ENCODE measurements at regions not wholly inside any gene's neighbourhood (a gene's known extent, or its start where the extent isn't known, plus 50 kb on each side); places are given as distances from the start of the nearest gene placed in this dataset.

DNA sequence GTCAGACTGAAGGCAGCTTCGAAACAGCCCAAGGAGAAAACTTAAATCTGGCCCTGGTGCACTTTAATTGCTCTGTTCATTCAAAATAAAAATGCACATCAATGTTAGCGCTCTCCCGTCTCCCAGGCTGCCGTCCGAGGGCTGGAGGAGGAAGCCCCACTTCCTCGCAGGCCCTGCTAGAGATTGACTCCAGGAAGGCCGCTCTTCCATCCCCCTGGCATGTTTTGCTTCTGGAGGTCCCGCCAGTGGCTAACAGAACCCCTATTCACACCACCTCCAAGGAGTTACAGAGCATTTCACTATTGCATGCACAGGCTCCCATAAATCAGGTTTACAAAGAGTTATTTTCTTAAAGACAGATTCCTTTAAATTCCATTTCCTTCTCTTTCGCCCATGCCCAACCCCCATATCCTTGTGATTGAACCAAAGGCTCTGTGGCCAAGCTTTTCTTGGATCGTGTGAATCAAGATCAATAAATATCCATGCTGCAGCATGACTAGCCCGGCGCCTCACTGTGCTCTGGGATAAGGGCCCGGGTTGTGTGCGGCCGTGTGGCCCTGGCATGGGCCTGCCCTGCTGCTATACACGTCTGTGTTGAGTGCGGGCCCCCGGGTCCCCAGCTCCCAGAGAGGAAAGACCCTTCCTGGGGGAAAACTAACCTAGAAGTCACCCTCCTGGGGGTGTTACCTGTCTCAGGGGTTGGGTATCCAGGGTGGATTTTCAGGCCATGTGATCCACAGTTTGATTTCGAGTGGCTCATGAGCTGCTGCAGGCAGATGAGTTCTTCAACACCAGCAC lies 118.7 kb upstream of the GDF10 start:
- Histone ChIP-seq H3K27ac (no peak overlapping the region), H3K4me1 (peaks cover 6% of the 10 kb centered on the region)
- DNase-seq: no peak

DNA sequence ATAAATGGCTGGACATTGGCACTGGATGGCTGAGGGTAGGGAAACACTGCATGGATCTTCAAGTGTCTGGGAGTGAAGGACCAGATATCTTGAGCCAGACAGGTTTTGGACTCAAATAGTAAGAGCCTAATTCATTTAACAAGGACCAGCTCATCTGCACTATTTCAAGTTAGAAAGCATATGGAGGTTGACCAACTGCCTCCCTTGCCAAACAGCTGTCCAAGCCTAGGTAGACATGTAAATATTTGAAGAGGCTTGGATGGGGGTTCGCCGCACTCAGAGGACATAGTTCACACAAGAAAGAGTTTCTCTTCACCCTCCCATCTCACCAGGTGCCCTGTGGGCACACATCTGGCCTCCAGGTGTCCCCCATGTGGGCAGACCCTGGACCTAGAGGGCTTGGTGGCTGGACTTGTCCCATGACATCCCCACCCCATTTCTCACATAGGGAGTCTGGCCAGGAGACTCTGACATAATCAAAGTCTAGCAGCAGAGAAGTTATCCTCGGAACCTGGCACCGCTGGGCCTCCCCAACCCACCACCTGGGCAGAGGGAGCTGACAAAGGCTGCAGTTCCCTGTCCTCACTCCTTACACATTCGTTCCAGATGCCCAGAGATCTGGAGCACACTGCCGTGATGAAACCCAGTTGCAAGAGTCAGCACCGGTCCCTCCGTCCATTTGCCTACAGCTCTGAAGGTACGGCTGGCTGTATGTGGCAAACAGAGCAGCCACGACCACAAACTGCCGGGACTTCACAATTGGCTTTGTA lies 116.9 kb upstream of the GDF10 start:
- no peak overlapping the region for H3K27ac ChIP-seq
- ATAC-seq: no peak

More for the DNA sequence above, 118.7 kb upstream of the GDF10 start:
- no peaks in the 10 kb centered on the region for H3K27me3 ChIP-seq
- H3K36me3 ChIP-seq: no peaks in the 10 kb centered on the region
- no peak overlapping the region for H3K4me3 ChIP-seq
- intact Hi-C loops (cut with DNase I): no loop called here
- no peak for TF ChIP-seq CTCF (IDR thresholded peaks at IDR 0.05)
- ATAC-seq: no peak
- H3K9me3 ChIP-seq: no peaks in the 10 kb centered on the region

GRCh38 chr10:47183704-47184041 lies 116.3 kb upstream of the GDF10 start:
- Histone ChIP-seq H3K4me1 (no peaks in the 10 kb centered on the region), H3K4me3 (no peak overlapping the region), H3K27ac (no peak overlapping the region), H3K9me3 (no peaks in the 10 kb centered on the region), H3K36me3 (no peaks in the 10 kb centered on the region), H3K27me3 (no peaks in the 10 kb centered on the region)
- intact Hi-C loops (cut with DNase I): no loop called here
- no peak for TF ChIP-seq CTCF (IDR thresholded peaks at IDR 0.05)
- DNase-seq (peak; percentile 38), ATAC-seq (no peak)

More for the DNA sequence above, 116.9 kb upstream of the GDF10 start:
- H3K4me1 ChIP-seq: no peaks in the 10 kb centered on the region
- no peak overlapping the region for H3K4me3 ChIP-seq
- no peak for TF ChIP-seq CTCF (IDR thresholded peaks at IDR 0.05)
- peak; percentile 28 for DNase-seq
- H3K36me3 ChIP-seq: no peaks in the 10 kb centered on the region
- H3K27me3 ChIP-seq: no peaks in the 10 kb centered on the region
- intact Hi-C loops (cut with DNase I): no loop called here
- no peaks in the 10 kb centered on the region for H3K9me3 ChIP-seq

DNA sequence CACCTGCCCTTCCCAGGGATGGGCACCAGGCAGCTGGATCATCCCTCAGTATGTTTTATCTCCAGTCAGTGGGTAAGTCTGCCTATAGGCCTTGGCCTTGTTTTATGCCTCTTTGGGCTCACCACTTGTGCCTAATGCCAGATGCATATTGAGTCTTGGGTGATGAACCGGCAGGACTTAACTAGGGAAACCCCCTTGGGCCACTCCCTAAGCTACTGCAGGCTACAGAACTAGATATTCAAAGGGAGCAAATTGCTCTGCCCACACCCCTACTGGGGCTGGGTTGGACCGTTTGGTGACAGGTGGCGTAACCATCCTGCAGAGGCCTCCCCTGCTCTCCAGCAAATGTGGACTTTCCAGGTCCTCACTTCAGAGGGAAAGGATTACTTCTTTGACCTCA lies 115.7 kb upstream of the GDF10 start:
- TF ChIP-seq CTCF (IDR thresholded peaks at IDR 0.05): no peak
- no peak for DNase-seq
- no peaks in the 10 kb centered on the region for H3K36me3 ChIP-seq

GRCh38 chr10:47184724-47185330 lies 115.2 kb upstream of the GDF10 start:
- peak; percentile 5 for ATAC-seq
- Histone ChIP-seq H3K36me3 (no peaks in the 10 kb centered on the region), H3K9me3 (no peaks in the 10 kb centered on the region), H3K27ac (no peak overlapping the region), H3K27me3 (no peaks in the 10 kb centered on the region), H3K4me3 (no peak overlapping the region), H3K4me1 (no peaks in the 10 kb centered on the region)
- intact Hi-C loops (cut with DNase I): no loop called here
- DNase-seq: no peak
- TF ChIP-seq CTCF (IDR thresholded peaks at IDR 0.05): no peak

More for the DNA sequence above, 115.7 kb upstream of the GDF10 start:
- intact Hi-C loops (cut with DNase I): no loop called here
- Histone ChIP-seq H3K27ac (no peak overlapping the region), H3K4me1 (no peaks in the 10 kb centered on the region), H3K9me3 (no peaks in the 10 kb centered on the region), H3K4me3 (no peak overlapping the region), H3K27me3 (no peaks in the 10 kb centered on the region)
- peak; percentile 4 for ATAC-seq

All from upper lobe of right lung (tissue), 1 donor.